Neural cell (in vitro differentiated cells): ENCODE measurements at regions not wholly inside any gene's neighbourhood (a gene's known extent, or its start where the extent isn't known, plus 50 kb on each side); places are given as distances from the start of the nearest gene placed in this dataset.

Experiments
- CTCF ChIP-seq: fragments of 450-650 bp; IDR thresholded peaks from 2 replicates; pipeline ENCODE4 v1.5.1; 2014; ENCODE audit warnings: antibody characterized with exemption, mild to moderate bottlenecking, moderate library complexity; ENCODE audit not compliant: poor library complexity, severe bottlenecking
- EP300 ChIP-seq: fragments of 450-650 bp; conservative IDR thresholded peaks from 2 replicates; pipeline ENCODE4 v1.6.1; 2014; ENCODE audit warnings: antibody characterized with exemption, mild to moderate bottlenecking, moderate library complexity; ENCODE audit not compliant: poor library complexity, severe bottlenecking
- EZH2 ChIP-seq: fragments of 200-600, 300-800 bp; shearing (Covaris generic), sonication (generic); IDR thresholded peaks from 2 replicates; pipeline ENCODE4 v1.6.1; 2014; ENCODE audit warnings: antibody characterized with exemption, low read length, borderline replicate concordance, mild to moderate bottlenecking; ENCODE audit not compliant: insufficient read depth, poor library complexity, severe bottlenecking
- MXI1 ChIP-seq: fragments of 450-650 bp; conservative IDR thresholded peaks from 2 replicates; pipeline ENCODE4 v1.6.1; 2014; ENCODE audit warnings: antibody characterized with exemption, mild to moderate bottlenecking; ENCODE audit not compliant: poor library complexity, severe bottlenecking
- POLR2AphosphoS5 ChIP-seq: IDR thresholded peaks from 2 replicates; pipeline ENCODE4 v1.6.1; 2012
- RAD21 ChIP-seq: fragments of 450-650 bp; conservative IDR thresholded peaks from 2 replicates; pipeline ENCODE4 v1.6.1; 2014; ENCODE audit warnings: antibody characterized with exemption, mild to moderate bottlenecking, moderate library complexity
- REST ChIP-seq: IDR thresholded peaks from 2 replicates; pipeline ENCODE4 v1.6.1; 2012; ENCODE audit warnings: borderline replicate concordance
- SMC3 ChIP-seq: fragments of 450-650 bp; conservative IDR thresholded peaks from 2 replicates; pipeline ENCODE4 v1.6.1; 2014; ENCODE audit warnings: antibody characterized with exemption, mild to moderate bottlenecking, moderate library complexity; ENCODE audit not compliant: poor library complexity
- TAF1 ChIP-seq: IDR thresholded peaks from 2 replicates; pipeline ENCODE4 v1.6.1; 2012; ENCODE audit warnings: low read depth

GRCh38 chr5:23157716-23158115 lies 304.6 kb upstream of the CDH12 start:
- TF ChIP-seq CTCF (no peak), EP300 (no peak), TAF1 (no peak), EZH2 (no peak), POLR2AphosphoS5 (no peak), MXI1 (no peak), SMC3 (no peak), RAD21 (no peak), REST (no peak)
